ENCODE measurements at regions not wholly inside any gene's neighbourhood (a gene's known extent, or its start where the extent isn't known, plus 50 kb on each side); places are given as distances from the start of the nearest gene placed in this dataset.

GRCh38 chr15:97680606-97681220, 279.8 kb upstream of the ARRDC4 start:
- no peak for DNase-seq

GRCh38 chr15:97683831-97684230, 276.7 kb upstream of the ARRDC4 start:
- DNase-seq, result peak; percentile 44

- DNase-seq, result peak; percentile 47
Measured at GRCh38 chr15:97684249-97684648, 276.3 kb upstream of the ARRDC4 start.

DNA sequence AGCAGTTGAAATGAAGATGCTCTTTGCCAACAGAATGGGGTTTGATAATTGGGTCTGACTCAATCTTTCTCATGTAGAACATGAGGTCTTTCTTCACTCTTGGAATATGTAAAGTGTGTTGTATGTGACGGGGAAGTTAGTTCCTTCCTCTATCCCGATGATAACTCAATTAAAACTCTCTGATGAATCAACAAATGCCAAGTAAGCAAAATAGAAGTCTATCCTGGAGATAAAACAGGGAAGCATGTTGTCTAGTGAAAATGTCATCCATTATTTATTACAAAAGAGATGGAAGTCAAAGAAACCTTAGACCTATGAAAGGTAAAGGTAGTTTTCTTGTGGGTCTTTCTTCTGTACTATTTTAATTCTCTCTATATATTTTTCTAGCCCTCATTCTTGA, 274.2 kb upstream of the ARRDC4 start:
- DNase-seq, result no peak

GRCh38 chr15:97687654-97688053, 272.8 kb upstream of the ARRDC4 start:
- no peak for DNase-seq

- DNase-seq, result no peak
Measured at GRCh38 chr15:97688177-97688576, 272.3 kb upstream of the ARRDC4 start.

DNA sequence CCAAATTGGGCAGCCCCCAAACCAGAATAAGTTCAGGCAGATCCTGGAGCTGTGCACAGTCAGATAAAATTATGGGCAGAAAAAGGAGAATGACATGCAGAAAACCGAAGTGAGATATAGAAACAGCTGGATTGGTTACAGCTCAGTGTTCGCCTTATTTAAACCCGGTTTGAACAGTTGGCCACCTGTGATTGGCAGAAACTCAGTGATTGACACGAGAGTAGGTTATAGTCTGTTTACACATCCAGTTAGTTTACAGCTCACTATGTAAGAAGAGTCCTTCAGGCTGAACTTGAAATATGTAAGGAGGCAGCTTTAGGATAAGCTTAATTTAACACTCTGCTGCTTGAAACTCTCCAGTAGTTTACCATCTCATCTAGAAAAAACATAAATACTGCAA, 271.6 kb upstream of the ARRDC4 start:
- peak; percentile 7 for DNase-seq

- peak; percentile 2 for DNase-seq
Measured at GRCh38 chr15:97691078-97691477, 269.4 kb upstream of the ARRDC4 start.

GRCh38 chr15:97691799-97692198, 268.7 kb upstream of the ARRDC4 start:
- no peak for DNase-seq

GRCh38 chr15:97692301-97693015, 268.0 kb upstream of the ARRDC4 start:
- DNase-seq, result no peak

- no peak for DNase-seq
Measured at GRCh38 chr15:97694456-97694855, 266.0 kb upstream of the ARRDC4 start.

- no peak for DNase-seq
Measured at GRCh38 chr15:97703400-97703799, 257.1 kb upstream of the ARRDC4 start.

DNA sequence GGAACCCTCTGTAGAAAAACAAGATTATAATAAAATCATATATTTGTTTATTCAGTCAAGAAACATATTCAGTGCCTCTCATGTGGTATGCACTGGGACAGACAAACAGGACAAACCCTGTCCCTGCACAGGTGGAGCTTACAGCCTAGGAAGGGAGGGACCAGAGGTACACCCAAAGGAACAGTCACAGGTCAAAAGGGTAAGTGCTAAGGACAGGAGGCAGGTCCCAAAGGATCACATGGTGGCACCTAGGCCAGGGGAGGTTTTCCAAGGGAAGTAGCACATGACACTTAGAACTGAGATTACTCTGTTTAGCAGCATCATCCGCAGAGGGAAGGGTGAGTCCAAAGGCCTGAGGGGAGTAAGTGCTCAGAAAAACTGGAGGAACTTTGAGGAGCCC, 254.4 kb upstream of the ARRDC4 start:
- no peak for DNase-seq

- no peak for DNase-seq
Measured at GRCh38 chr15:97708252-97708651, 252.3 kb upstream of the ARRDC4 start.

DNA sequence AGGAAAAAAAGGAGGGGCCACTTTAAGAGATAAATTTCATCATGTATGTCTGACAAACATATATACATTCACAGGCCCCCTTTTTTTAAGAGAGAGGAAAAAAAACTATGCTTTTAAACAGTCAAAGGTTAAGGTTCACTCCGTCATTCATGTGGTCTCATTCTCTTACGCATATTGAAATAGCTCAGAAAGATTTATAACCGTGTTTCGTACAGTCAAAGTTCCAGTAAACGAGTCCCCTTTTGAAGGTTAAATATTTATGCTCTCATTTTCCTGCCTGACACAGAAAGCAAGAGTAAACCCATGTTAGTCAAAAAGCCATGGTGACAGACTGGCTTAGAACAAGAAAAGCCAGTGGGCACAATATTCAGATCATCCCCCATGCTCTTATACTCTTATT, 248.0 kb upstream of the ARRDC4 start:
- no peak for DNase-seq

- DNase-seq, result no peak
Measured at GRCh38 chr15:97717806-97718205, 242.7 kb upstream of the ARRDC4 start.

GRCh38 chr15:97718509-97718908, 242.0 kb upstream of the ARRDC4 start:
- no peak for DNase-seq

DNA sequence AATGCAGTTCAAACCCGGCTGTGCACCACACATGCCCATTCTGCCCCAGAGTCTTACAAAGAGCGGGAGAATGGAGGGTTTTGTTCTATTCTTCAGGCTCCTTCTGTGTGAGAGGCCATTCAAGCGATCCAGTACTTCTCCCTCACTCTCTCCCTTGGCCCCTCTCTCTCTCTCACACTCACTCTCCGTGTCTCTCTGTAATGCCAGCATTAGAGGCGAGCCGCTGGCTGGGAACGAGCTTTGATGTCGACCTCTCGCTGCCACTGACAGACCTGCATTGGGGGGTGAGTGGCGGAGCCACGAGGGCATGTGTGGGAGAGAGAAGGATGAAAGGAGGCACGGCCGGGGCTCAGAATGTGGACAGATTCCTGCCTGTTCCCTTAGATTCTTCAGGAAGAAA, 231.7 kb upstream of the ARRDC4 start:
- no peak for DNase-seq

DNA sequence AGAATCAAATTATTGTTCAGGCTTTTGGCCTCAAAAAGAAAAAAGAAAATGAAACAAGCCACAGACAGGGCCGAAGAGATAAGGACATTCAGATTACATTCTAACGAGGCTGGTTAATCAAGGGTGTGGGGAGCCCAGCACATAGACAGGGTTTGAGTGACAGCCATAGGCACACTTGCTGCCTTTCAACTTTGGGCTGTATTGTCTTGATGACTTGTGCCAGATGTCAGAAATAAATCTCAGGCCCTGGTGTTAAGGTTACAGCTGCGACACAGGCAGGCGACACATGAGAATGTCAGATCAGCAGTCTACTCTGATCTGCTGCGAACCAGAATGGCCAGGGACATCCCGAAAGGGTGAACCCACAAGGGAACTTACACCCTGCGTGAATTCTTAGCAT, 231.2 kb upstream of the ARRDC4 start:
- peak; percentile 19 for DNase-seq

DNA sequence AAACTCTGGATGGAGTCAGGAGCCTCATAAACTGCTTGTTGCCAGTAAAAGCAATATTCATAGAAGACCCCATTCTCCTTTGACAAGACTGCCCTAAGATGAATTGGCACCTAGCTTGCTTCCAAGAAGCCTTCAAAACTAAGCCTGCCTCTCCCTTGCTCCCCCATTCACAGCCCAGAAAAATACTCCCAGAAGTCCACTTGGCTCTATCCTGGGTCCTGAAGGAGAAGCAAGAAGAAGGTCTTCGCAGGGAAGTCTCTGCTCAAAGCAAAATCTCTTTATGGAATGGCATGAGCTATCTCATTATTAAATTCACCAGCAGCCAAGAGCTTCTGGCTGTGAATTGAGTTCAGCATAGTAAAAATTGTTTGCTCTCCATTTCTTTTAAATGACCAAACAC, 230.2 kb upstream of the ARRDC4 start:
- no peak for DNase-seq

DNA sequence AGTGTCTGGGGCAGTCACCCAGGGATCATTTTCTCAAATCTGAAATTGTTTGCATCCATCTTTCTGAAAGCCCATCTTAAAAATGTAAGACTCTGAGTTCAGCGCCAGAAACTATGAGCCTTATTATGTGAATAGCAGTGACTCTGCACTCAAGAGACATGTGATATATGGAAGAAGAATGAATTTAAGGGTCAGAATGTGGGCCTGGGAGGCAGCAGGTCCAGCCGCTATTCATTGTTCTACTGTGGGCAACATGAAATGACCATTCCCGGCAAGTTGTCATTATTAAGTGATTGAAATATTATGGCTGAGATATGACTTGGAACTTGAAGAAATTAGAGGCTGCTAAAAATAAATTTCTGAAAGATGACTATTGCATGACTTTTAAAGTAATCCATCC, 228.6 kb upstream of the ARRDC4 start:
- DNase-seq, result no peak

DNA sequence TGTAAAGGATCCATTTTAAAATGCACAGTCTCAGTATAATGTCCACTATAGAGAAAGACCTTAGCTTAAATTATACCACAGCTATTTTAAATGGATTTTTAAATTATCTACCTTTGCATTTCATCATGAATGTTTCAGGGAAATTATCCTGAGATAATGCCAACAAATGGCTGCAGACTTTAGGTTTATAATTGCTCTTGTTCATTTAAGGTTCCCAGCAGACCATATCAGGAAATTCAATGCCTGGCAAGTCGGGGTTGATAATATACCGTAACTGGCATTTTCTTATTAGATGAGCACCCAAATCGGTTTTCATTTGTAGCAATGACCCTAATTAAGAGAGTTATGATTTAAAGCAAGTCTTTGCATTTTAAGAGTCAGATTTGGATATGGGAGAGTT, 227.1 kb upstream of the ARRDC4 start:
- no peak for DNase-seq

DNA sequence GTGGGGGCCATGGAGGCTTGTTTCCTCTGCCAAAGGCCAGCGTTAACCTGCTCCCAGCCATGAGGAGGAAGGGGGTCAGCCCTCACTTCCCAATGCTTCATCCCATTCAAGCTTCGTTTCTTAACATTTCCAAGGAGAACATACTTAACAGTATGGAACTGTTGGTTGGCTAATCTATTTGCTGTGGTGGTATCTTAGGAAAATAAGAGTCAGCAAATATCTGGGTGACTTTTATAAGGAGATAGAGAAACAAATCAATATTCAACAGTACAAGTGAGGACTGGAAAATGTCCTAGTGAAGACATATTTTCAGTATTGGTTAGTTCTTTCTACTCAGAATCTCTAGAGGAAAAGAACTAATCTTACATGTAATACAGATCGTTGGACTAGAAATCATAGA, 223.8 kb upstream of the ARRDC4 start:
- no peak for DNase-seq

DNA sequence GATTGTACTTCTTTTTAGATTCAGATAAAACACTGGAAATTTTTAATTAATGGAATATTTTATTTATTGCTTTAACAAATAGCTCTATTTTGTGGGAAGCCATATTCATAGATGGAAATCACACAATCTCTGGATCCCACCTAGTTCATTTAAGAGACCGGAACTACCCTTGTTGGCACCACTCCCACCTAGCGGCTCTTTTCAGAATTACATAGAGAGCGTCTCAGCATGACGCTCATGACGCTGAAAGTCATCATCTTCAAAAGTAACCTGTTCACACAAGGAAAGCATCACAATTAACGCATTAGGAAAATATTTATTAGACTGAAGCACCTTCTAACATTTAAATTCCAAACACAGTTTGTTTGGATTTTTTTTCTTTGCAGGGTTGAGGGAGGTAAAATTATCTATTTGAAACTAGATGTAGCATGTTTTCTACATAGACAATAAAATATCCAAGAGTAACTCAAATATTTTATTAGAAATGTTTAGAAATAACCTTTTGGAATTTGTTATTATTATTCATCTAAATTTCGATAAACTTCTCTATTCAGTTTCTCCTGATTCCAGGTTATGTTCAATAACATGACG, 214.9 kb upstream of the ARRDC4 start:
- DNase-seq, result peak; percentile 68

DNA sequence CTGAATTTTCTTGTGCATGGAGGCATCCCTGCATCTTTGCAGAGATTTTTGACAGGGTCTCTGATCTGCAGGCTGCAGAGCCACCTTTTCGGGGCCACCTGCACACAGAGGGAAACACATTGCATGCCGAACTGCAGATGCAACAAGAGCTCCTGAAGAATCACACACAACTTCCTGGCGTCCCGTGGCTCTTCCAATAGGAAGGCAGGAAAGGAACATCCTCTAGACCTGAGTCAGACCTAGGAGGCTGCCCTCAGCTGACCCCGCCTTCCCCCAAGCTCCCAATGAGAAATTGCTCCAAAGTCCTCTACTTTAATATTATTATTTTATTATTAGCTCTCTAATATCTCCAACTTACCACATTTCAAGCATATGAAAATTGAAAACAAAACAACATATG, 213.2 kb upstream of the ARRDC4 start:
- DNase-seq, result no peak
